NCI-H526 (cell line): ENCODE measurements at regions not wholly inside any gene's neighbourhood (a gene's known extent, or its start where the extent isn't known, plus 50 kb on each side); places are given as distances from the start of the nearest gene placed in this dataset.
"Not testable (repeated sequence)": the region's sequence is repeated elsewhere in the genome, so short reads cannot be mapped to it uniquely, and the experiment has no call there.

Experiments used
- DNase-seq, 2 experiments: peaks; one replicate each; lab custom pipeline; 2025; lab: John Stamatoyannopoulos, UW

DNA sequence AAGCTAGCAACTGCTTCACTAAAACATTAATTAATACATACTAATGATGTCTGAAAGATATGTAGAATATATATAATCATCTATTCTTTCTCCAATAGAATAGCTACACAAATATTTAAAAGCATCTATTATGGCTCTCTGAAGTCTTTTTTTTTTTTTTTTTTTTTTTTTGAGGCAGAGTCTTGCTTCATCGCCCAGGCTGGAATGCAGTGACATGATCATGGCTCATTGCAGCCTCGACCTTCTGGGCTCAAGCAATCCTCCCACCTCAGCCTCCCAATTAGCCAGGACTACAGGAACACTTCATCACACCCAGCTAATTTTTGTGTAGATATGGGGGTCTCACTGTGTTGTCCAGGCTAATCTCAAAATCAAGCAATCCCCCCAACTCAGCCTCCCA is 120.4 kb upstream of the KYNU start:
- no peak for DNase-seq

DNA sequence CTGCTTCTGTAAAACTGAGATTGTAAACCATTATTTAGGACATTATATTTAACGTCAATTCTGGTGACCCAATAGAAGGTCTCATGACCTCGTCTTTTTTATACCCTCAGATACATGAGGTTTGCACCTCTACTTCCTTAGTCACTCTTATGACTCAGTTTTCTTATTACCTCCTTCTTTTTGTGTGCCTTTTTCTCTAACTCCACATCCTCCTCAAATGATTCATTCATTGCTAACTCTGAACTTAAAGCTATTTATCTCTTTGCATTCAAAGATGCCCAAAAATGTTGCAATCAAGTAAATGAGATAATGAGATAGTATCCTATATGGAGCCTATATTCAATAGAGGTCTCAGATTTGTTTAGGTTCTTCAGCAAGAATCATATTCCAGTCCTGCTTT is 121.0 kb upstream of the KYNU start:
- no peak for DNase-seq

DNA sequence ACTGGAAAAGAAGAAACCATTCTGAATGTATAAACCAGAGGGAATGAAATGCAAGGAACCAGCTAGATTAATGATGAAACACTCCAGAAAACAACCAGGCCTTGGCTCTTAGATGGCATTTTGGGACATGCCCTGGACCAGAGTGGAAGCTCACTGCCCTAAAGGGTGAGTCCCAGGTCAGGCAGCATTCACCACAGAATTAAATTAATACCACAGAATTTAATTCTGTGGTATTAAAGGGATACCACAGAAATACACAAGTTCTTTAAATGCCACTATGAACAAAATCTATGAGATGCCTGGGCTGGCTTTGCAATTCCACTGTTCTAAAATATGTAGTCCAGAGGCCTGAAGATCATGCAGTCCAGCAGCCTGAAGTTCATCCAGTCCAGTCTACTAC is 122.3 kb upstream of the KYNU start:
- no peak for DNase-seq

DNA sequence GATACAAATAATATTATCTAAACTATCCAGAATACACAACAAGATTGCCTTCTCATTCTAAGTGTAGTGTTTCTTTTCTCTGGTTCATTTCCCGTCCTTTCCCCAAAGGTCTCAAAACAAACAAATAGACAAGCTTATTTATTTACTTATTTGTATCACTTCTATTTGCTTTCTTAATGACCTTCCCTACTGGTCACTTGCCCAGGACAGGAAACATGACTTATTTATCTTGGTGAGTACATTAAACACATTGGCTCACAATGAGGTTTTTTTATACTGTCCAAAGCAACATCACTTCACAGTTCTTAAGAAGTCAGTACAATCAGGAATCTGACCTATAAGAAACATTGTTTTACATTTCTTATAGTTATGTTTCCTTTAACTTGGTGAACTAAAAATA is 123.3 kb upstream of the KYNU start:
- no peak for DNase-seq

DNA sequence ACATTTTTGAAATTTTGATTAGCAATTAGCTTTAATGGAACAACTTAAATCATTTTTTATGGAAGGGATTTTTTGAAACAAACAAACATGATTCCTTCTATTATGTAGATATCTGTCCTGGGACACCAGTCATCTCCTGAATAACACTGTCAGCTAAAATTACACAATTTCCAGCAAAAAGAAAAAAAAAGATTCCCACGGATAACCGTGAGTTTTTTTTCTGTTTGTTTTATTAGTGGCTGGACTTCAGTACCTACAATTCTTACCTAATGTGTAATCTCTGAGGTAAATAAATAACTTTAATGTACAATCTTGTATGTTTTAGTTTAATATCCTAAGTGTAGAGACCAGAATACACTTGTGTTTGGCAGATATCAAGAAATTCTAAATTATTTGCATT is 126.6 kb upstream of the KYNU start:
- no peak for DNase-seq

DNA sequence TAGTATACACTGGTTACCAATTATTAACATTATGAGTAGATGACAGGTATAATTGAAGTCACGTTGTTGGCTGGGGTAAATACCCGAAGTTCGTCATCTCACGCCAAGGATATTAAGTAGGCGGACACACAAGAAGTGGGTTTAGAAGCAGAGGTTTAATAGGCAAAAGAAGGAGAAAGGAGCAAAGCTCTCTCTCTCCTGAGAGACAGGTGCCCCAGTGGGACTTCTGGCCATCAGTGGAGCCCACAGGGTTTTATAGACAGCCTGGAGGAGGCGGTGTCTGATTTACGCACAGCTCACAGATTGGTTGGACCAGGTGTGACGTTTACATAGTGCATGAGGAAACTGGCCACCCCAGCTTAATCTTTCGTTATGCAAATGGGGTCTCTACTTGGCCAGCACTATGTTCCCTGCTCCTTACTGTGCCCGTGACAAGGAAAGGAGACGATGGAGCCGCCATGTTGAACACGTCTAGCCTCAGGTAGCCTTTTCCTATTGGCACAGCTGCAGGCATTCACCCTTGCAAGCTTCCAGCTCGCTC is 128.8 kb upstream of the KYNU start:
- DNase-seq = peak in 1 of 2 experiments; percentile 4

DNA sequence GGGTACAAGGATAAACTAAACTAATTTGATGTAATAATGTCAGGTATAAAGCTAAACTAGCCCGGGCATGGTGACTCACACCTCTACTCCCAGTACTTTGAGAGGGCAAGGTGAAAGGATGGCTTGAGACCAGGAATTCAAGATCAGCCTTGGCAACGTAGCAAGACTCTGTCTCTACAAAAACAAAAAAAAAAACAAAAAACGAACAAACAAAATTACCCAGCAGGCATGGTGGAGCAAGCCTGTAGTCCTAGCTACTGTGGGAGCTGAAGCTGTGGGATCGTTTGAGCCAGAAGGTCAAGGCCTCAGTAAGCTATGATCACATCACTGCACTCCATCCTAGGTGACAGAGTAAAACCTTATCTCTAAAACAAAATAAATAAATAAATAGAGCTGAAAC is 131.8 kb upstream of the KYNU start:
- DNase-seq = no peak

DNA sequence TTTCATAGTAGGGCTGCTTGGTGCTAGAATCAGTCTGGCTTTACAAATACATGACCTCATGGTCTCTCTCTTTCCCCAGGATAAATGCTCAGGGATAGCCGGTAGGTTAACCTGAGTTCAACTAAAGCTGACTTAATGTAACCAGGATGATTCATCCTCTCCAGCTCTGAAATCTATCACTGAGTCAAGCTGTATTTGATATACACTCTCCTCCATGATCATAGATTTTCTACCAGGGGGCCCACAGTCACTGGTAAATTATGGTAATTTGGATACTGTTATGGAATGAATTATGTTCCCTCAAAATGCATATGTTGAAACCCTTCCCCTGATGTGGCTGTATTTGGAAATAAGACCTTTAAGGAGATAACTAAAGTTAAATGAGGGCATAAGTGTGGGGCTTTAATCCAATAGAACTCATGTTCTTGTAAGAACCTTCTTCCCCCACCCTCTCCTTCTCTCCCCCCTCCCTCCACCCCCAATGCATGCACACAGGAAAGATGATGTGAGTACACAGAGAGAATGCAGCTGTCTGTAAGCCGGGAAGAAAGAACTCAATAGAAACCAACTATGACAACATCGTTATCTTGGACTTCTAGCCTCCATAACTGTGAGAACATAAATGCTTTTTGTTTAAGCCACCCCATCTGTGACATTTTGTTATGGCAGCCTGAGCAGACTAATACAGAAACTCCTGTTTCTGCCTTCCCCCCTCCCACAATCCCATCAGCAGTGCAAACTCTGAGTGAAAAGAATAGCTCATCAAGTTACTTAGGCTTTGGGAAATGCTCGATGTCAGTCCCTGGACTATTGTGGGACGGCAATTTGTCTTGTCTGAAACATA is 134.9 kb upstream of the KYNU start:
- DNase-seq = no peak

DNA sequence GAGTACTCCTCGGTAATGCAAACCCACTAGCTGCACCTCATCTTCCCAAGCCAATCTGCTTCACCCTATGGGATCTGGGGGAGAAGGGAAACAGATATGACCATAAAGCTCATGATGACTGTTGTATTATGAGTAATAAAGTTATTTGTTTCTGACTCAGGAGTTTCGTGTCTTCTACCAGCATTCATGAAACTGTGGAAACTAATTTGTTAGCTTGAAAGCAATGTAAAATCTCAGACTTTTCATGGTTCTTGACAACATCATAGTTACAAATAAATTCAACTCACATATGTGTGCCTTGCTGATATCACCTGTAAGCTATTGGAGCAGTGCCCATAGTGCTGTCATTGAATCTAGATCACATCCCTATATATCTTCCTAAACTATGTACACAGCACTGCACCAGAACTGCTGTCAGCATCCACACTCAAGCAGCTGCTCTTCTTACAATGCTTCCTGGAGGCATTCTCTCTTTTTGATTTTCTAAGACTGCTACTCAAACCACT is 135.6 kb upstream of the KYNU start:
- DNase-seq = no peak

DNA sequence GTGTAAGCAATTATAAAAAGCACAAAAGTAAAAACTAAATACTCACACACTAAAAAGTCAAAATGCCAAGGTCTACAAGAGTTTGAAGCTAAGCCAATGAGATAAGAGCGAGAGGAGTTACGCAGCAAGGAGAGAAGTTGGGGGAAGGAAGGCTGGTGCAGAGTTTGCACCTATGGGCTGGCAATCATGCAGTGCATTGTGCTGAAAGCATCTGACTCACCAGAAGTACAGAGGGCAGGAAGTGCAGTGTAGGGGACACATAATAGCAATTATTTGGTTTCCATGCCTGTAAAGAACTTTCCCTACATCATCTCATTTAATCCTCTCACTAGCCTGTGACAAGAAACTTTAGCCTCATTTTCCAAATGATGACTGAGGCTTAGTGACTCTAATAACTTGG is 142.7 kb upstream of the KYNU start:
- no peak for DNase-seq

DNA sequence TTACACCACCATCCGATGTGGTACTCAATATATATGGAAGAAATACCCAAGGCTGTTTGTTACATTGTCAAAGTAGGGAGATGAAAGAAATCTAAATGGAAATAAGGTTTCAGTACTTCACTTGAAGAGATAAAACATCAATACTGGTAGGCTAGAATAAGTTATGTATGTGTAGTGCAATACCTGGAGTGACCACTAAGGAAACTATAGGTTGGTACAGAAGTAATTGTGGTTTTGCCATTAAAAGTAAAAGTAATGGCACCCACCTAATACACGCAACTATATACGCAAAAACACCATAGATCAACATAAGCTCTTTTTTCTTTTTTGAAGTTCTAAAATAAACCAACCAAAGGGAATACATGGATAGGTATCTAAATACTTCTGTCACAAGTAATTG is 143.2 kb upstream of the KYNU start:
- no peak for DNase-seq

DNA sequence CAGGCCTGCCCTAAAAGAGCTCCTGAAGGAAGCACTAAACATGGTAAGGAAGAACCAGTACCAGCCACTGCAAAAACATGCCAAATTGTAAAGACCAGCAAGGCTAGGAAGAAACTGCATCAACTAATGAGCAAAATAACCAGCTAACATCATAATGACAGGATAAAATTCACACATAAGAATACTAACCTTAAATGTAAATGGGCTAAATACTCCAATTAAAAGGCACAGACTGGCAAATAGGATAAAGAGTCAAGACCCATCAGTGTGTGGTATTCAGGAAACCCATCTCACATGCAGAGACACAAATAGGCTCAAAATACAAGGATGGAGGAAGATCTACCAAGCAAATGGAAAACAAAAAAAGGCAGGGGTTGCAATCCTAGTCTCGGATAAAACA is 147.7 kb upstream of the KYNU start:
- DNase-seq = not testable (repeated sequence)

DNA sequence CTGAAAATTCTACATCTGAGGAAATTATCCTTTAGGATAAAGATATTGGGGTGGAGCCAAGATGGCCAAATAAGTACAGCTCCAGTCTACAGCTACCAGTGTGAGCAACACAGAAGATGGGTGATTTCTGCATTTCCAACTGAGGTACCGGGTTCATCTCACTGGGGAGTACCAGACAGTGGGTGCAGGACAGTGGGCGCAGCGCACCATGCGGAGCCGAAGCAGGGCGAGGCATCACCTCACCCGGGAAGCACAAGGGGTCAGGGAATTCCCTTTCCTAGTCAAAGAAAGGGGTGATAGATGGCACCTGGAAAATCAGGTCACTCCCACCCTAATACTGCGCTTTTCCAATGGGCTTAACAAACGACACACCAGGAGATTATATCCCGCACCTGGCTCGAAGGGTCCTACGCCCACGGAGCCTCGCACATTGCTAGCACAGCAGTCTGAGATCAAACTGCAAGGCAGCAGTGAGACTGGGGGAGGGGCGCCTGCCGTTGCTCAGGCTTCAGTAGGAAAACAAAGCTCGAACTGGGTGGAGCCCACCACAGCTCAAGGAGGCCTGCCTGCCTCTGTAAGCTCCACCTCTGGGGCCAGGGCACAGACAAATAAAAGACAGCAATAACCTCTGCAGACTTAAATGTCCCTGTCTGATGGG is 149.5 kb upstream of the KYNU start:
- not testable (repeated sequence) for DNase-seq

DNA sequence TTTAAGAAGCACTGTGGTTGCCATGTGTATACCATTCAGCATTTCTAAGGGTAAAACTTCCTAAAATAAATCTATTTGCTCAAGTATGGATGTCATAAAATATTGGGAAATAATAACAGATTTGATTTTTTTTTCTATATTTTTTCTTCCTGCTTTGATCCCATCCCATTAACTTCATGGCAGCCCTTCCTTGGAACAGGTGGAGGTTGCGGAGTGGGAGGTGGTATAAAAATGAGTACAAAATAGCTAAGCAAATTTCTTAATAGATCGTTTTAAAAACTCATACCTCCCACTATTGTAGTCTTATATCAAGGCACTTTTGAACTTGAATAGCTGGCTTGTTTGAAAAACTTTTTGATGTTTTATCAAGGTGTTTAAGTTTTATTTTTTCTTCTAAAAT is 152.1 kb upstream of the KYNU start:
- DNase-seq = no peak

DNA sequence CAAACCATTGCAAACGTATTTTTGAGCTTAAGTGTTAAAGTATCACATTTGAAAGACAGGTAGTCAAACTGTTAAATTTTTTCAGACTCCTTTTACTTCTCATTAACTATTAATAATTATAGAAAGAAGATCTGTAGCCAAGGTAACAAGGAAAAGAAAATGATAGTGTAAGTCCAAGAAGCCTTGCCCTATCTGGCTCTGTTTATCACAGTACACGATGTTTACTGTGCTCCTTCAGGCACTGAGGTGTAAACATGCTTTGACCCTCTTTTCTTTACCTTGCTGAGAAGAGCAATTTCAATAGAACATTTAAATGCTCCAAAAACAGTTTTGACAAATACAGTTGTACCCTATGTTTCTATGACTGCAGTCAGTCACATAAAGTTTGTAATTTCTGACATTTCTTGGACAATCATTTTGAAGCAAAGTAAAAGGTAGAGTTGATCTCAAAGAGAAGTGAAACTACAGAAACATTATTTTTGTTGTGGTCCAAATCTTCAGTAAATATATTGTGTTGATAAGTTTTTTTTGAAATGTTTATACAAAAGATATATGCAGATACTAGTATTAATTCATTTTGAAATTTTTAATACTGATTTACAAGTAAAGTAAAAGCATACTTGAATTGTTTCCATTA is 152.6 kb upstream of the KYNU start:
- no peak for DNase-seq

DNA sequence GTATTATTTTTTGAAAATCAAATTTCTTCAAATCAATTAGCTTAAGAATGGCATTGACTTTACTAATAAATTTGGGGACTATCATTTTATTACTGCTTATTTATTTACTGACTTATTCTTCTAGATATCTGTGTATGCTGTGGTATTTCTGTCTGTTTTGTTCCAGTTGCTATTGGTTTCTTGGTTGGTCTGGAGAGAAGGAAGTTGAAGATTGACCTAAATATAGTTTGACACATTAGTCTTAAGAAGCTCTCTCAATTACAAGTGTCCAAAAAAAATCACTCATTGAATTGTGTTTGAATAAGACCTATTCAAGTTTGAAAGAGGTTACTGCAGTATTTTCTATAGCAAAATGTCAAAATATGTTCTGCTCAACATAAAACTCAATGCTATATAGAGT is 153.3 kb upstream of the KYNU start:
- no peak for DNase-seq

DNA sequence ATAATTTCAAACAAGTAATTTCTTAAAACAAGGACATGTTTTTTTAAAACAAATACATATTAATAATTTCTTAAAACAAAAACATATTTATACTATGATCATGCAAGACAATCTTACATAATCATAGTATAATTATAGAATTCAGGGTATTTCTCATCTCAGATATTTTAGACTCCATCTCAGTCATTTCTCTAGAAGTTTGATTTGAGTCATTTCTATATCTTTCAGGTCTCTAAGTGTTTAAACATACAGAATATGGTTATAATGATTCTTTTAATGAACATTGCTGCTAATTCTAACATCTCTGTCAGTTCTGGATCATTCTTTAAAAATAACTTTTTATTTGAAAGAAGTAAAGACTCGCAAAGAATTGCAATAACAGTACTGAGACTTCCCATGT is 154.2 kb upstream of the KYNU start:
- no peak for DNase-seq

DNA sequence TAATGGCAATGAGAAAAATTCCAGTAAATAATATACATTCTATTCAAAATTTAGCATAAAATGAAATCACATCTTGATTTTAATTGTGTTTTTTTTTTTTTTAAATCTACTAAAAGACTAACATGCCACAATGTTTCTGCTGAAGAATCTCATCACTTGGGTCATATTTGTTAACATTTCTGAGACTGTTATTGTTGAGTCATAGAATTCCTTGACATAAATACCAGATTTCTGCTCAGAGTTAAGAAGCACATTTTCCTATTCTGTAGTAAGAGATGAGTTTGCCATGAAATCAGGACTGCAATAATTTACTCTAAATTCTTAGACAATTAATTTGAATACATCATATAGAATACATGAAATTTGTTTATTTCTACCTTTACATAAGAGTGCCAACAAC is 154.9 kb upstream of the KYNU start:
- no peak for DNase-seq

DNA sequence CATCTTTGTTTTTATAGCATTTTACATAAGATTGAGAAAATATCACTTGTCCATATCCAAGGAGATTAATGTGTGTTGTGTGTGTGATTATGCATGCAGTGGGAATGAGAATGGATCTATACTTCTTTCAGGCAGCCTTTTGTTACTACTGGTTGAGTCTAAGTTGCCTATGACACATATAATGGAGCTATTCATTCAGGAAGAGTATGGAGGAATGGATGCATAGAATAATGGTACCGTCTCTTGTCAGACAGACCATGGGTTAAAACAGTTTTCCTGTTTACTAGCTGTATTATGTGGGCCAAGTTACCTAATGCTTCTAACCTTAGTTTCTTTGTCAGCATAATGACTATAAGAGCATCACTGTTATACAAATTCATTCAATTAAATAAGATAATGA is 155.4 kb upstream of the KYNU start:
- no peak for DNase-seq

DNA sequence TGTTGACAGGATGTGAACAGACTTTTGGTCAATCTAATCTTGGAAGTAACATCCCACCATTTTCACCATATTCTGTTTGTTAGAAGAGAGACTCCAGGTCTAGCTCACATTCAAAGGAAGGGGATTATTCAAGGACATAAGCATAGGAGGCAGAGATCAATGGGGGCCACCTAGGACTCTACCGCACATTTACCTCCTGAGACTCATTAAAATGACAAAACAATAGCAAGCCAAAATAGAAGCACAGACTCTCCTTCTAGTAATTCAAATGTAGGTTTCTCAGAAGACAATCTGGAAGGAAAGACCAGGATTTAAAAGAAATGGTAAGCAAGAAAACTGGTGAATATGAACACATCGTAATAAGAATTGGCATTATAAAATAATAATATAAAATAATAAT is 156.4 kb upstream of the KYNU start:
- no peak for DNase-seq

DNA sequence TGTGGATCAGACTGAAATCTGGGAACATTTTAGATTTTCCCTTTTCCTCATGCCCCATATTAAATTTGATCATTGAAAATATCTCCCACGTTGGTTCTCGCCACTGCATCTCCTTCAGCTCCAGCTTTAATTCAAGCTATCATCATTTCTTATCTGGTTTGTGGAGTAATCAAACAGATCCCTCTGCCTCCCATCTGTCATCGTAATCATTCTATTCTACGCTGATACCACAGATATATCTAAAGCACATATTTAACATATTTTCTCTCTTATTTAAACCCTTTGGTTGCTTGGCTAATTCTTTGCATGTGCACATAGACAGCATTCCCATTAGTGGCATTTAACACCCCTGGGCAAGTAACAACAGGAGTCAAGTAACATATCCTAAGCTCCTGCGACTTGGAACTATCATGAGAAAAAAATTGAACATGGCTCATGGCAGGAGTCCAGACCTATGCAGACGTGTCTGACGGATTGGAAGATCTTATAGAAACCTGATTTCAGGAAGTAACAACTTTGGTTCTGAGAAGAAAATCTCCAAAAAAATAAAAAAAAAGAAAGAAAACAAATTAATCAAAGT is 158.8 kb upstream of the KYNU start:
- no peak for DNase-seq

DNA sequence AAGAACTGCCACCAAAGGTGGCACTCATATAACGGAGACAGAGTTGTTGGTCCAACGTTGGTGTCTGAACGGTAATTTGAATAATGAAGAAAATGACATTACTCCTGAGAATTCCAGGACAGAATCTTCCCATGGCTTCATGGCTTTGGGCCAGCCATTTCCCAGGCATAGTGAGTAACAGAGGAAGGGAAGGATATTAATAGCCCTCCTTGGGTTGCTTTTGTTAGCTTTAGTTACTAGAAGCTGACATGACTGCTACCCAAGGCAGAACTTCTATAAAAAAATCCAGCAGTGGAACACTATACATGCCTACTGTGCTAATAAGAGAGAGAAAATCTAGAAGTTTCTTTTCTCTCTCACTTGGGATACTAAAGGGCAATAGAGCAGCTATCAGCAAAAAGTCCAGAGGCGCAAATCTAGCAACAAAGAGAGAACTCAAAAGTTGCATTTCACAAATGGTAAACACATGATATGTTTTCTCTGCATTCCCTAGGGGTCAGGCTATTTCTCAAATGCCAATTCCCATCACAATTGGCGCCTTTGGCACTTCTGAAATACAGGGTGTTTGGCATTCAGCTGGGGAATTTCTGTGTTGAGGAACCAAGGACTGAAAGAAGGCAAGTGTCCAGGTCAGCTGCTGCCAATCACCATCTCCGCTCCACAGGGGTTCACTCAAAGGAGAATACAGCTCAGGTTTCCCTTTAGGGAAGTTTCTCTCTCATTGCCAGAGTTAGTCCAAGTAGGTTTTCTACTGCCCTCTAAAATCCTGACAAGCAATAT is 160.8 kb upstream of the KYNU start:
- no peak for DNase-seq
